DOHH2 (cell line): ENCODE measurements at regions not wholly inside any gene's neighbourhood (a gene's known extent, or its start where the extent isn't known, plus 50 kb on each side); places are given as distances from the start of the nearest gene placed in this dataset.

Source experiments
- H3F3A ChIP-seq: fragments of 200-600 bp; sonication (generic), shearing (Covaris generic); 2 replicates; pipeline ENCODE4 v1.6.0; 2016; ENCODE audit warnings: antibody characterized with exemption, mild to moderate bottlenecking; ENCODE audit not compliant: control insufficient read depth, insufficient read depth
- H3K27ac ChIP-seq: fragments of 200-600 bp; sonication (generic); 2 replicates; pipeline ENCODE4 v1.5.1; 2014; ENCODE audit warnings: low read depth, mild to moderate bottlenecking, low read length, moderate library complexity
- H3K27me3 ChIP-seq: fragments of 200-600 bp; sonication (generic); 2 replicates; pipeline ENCODE4 v1.6.1; 2014; ENCODE audit warnings: mild to moderate bottlenecking, low read length, mixed read lengths; ENCODE audit not compliant: control insufficient read depth
- H3K36me3 ChIP-seq: fragments of 200-600 bp; sonication (generic); 2 replicates; pipeline ENCODE4 v1.6.1; 2014; ENCODE audit warnings: mild to moderate bottlenecking, low read length, moderate library complexity, mixed read lengths; ENCODE audit not compliant: control insufficient read depth
- H3K4me1 ChIP-seq: fragments of 200-600 bp; sonication (generic); 2 replicates; pipeline ENCODE4 v1.6.1; 2014; ENCODE audit warnings: mild to moderate bottlenecking, low read length, mixed read lengths; ENCODE audit not compliant: control insufficient read depth
- H3K4me2 ChIP-seq: fragments of 200-600 bp; sonication (generic); 2 replicates; pipeline ENCODE4 v1.6.0; 2014; ENCODE audit warnings: mild to moderate bottlenecking, low read length, moderate library complexity
- H3K4me3 ChIP-seq: fragments of 200-600 bp; sonication (generic); 2 replicates; pipeline ENCODE4 v1.5.1; 2014; ENCODE audit warnings: mild to moderate bottlenecking, low read length, mixed read lengths
- H3K79me2 ChIP-seq: fragments of 200-600 bp; sonication (generic); 2 replicates; pipeline ENCODE4 v1.6.1; 2014; ENCODE audit warnings: mild to moderate bottlenecking, low read length, mixed read lengths; ENCODE audit not compliant: control insufficient read depth
- H3K9me2 ChIP-seq: fragments of 200-600 bp; sonication (generic); replicated peaks from 2 replicates; pipeline ENCODE4 v1.6.1; 2014; ENCODE audit warnings: mild to moderate bottlenecking, low read length, mixed read lengths; ENCODE audit not compliant: control insufficient read depth
- H3K9me3 ChIP-seq: fragments of 200-600 bp; sonication (generic); 2 replicates; pipeline ENCODE4 v1.6.1; 2014; ENCODE audit warnings: antibody characterized with exemption, low read length, mixed read lengths; ENCODE audit not compliant: control insufficient read depth, insufficient read depth
- H4K20me1 ChIP-seq: fragments of 200-600 bp; sonication (generic); 2 replicates; pipeline ENCODE4 v1.6.0; 2014; ENCODE audit warnings: low read depth, mild to moderate bottlenecking, antibody characterized with exemption, low read length, moderate library complexity; ENCODE audit not compliant: control insufficient read depth, insufficient read depth
- EZH2phosphoT487 ChIP-seq: fragments of 200-600 bp; sonication (generic); IDR thresholded peaks from 2 replicates; pipeline ENCODE4 v1.6.1; 2017; ENCODE audit warnings: borderline replicate concordance, mild to moderate bottlenecking, antibody characterized with exemption, low read length, moderate library complexity, mixed read lengths
- TF ChIP-seq, protein P1 (sequence below): fragments of 200-600 bp; sonication (generic); IDR thresholded peaks from one replicate; pipeline ENCODE4 v1.5.1; 2014; ENCODE audit warnings: antibody characterized with exemption, mild to moderate bottlenecking, low read depth, low read length; ENCODE audit not compliant: poor library complexity, severe bottlenecking

DNA sequence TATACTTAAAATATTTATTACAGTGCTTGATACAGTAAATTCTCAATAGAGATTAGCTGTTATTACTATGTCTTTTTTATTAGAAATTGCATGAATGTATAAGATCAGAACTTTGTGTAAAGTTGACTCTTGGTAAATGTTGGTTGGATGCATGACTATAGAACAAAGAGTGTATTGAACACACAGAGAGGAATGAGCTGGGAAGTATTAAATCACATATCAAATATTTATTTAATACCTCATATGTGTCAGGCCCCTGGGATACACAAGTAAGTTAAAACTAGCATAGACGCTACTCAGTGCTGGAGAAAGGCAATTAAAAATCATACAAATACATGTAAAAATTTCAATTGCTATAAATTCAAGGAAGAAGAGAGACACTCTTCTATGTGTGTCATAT, 550.7 kb upstream of the TLE4 start:
- Histone ChIP-seq H3K79me2 (no peaks in the 10 kb centered on the region), H3K4me1 (peaks cover under 1% of the 10 kb centered on the region), H3K36me3 (no peaks in the 10 kb centered on the region), H3K27me3 (no peaks in the 10 kb centered on the region), H3K9me2 (no peaks in the 10 kb centered on the region), H3K9me3 (no peaks in the 10 kb centered on the region), H4K20me1 (no peaks in the 10 kb centered on the region), H3K4me2 (no peak overlapping the region), H3K27ac (no peak overlapping the region), H3F3A (no peaks in the 10 kb centered on the region), H3K4me3 (no peak overlapping the region)
- TF ChIP-seq EZH2phosphoT487 = no peak
- TF ChIP-seq, protein P1, sequence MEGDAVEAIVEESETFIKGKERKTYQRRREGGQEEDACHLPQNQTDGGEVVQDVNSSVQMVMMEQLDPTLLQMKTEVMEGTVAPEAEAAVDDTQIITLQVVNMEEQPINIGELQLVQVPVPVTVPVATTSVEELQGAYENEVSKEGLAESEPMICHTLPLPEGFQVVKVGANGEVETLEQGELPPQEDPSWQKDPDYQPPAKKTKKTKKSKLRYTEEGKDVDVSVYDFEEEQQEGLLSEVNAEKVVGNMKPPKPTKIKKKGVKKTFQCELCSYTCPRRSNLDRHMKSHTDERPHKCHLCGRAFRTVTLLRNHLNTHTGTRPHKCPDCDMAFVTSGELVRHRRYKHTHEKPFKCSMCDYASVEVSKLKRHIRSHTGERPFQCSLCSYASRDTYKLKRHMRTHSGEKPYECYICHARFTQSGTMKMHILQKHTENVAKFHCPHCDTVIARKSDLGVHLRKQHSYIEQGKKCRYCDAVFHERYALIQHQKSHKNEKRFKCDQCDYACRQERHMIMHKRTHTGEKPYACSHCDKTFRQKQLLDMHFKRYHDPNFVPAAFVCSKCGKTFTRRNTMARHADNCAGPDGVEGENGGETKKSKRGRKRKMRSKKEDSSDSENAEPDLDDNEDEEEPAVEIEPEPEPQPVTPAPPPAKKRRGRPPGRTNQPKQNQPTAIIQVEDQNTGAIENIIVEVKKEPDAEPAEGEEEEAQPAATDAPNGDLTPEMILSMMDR = no peak

DNA sequence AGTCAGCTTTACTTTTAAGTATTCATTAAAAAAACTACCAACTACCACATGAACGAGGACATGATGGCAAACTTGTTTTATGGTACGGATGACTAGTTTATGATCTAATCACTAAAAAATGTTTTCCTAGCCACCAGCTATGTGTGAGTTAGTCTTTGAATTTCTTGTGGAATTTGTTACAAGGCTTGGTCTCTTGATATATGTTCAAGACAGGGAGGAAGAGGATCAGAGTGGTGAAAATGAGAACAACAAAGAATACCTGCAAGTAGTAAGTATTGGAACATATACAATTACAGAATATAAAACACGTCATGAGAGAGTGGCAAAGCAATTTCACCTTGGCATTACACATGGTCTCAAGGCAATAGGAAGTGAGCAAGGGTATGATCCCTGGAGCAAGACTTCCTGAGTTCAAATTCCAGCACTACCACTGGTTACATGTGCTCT, 548.6 kb upstream of the TLE4 start:
- TF ChIP-seq, protein P1 = no peak
- TF ChIP-seq EZH2phosphoT487 = no peak
- Histone ChIP-seq H3F3A (no peaks in the 10 kb centered on the region), H3K9me2 (no peaks in the 10 kb centered on the region), H3K36me3 (no peaks in the 10 kb centered on the region), H3K4me3 (no peak overlapping the region), H3K27me3 (no peaks in the 10 kb centered on the region), H3K9me3 (no peaks in the 10 kb centered on the region), H3K4me2 (no peak overlapping the region), H4K20me1 (no peaks in the 10 kb centered on the region), H3K4me1 (peaks cover 9% of the 10 kb centered on the region), H3K27ac (no peak overlapping the region), H3K79me2 (no peaks in the 10 kb centered on the region)

DNA sequence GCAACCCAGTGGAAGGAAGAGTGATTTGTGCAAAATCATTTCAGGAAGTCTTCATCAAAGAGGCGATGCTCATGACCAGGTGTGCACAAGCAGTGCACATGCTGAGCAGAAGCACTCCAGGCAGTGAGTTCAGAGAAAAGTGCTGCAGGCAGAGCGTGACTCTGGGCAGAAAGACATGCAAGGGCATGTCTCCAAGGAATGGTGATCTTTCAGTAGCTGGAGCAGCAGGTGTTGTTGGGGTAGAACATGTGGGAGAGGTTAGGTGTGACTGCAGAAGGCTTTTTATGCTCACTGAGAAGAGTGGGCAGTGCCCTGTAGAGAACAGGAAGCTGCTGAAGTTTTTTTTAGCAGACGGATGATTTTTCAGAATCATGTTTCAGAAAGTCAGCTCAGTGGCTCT, 545.4 kb upstream of the TLE4 start:
- Histone ChIP-seq H3K4me2 (no peak overlapping the region), H3K9me3 (no peaks in the 10 kb centered on the region), H4K20me1 (no peaks in the 10 kb centered on the region), H3K4me3 (no peak overlapping the region), H3K27me3 (no peaks in the 10 kb centered on the region), H3K79me2 (no peaks in the 10 kb centered on the region), H3K4me1 (peaks cover 9% of the 10 kb centered on the region), H3K36me3 (no peaks in the 10 kb centered on the region), H3K9me2 (no peaks in the 10 kb centered on the region), H3K27ac (no peak overlapping the region), H3F3A (no peaks in the 10 kb centered on the region)
- no peak for TF ChIP-seq EZH2phosphoT487
- TF ChIP-seq, protein P1 = no peak

DNA sequence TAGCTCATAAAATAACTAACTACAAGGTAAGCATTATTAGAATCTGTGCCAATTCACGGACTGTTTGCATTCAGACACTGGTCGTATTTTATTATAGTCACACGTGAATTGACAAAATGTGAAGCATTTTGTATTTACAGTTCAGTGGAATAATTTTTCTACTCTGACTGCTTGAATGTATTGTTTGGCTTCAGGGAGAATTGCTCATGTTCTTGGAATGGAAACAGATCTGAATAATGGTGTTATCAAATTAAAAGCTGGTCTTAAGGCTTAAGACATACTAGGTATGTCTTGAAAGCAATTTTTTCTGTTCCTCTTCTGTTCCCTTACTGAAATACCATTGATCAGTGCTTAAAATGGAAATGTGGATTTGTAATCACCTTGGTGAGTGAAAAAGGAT, 543.7 kb upstream of the TLE4 start:
- Histone ChIP-seq H3K4me1 (peaks cover 9% of the 10 kb centered on the region), H3F3A (no peaks in the 10 kb centered on the region), H4K20me1 (no peaks in the 10 kb centered on the region), H3K36me3 (no peaks in the 10 kb centered on the region), H3K79me2 (no peaks in the 10 kb centered on the region), H3K27ac (no peak overlapping the region), H3K9me2 (no peaks in the 10 kb centered on the region), H3K4me3 (no peak overlapping the region), H3K4me2 (no peak overlapping the region), H3K27me3 (no peaks in the 10 kb centered on the region), H3K9me3 (no peaks in the 10 kb centered on the region)
- TF ChIP-seq, protein P1 = no peak
